Stimulated activated CD4-positive, alpha-beta T cell treated with anti-CD3 and anti-CD28 coated beads, TNF-alpha, amount 100 ng/mL, for 24 hours (primary cell): ENCODE measurements at regions not wholly inside any gene's neighbourhood (a gene's known extent, or its start where the extent isn't known, plus 50 kb on each side); places are given as distances from the start of the nearest gene placed in this dataset.

Experiments
- DNase-seq, 3 experiments: peaks; one replicate each; pipeline ENCODE4 v3.0.0-alpha.2; 2020; ENCODE audit warnings: low read depth in 3 of 3

- no peak for DNase-seq
Measured at GRCh38 chr3:160130071-160130470, 95.2 kb upstream of the C3orf80 start.

- DNase-seq = no peak
Measured at GRCh38 chr3:160130950-160131349, 94.3 kb upstream of the C3orf80 start.

- no peak for DNase-seq
Measured at GRCh38 chr3:160132226-160132625, 93.0 kb upstream of the C3orf80 start.

- no peak for DNase-seq
Measured at GRCh38 chr3:160133757-160134156, 91.5 kb upstream of the C3orf80 start.

GRCh38 chr3:160134454-160134853 is 90.8 kb upstream of the C3orf80 start:
- no peak for DNase-seq

- DNase-seq = no peak
Measured at GRCh38 chr3:160134964-160135363, 90.3 kb upstream of the C3orf80 start.

GRCh38 chr3:160135851-160136250 is 89.4 kb upstream of the C3orf80 start:
- DNase-seq = no peak

- DNase-seq = no peak
Measured at GRCh38 chr3:160136421-160136820, 88.8 kb upstream of the C3orf80 start.

- DNase-seq = no peak
Measured at GRCh38 chr3:160139291-160139690, 85.9 kb upstream of the C3orf80 start.

GRCh38 chr3:160140756-160141155 is 84.5 kb upstream of the C3orf80 start:
- DNase-seq = peak in 1 of 3 experiments; percentile 4

- DNase-seq = no peak
Measured at GRCh38 chr3:160141485-160142185, 83.6 kb upstream of the C3orf80 start.

- DNase-seq = no peak
Measured at GRCh38 chr3:160143482-160143881, 81.7 kb upstream of the C3orf80 start.

- DNase-seq = no peak
Measured at GRCh38 chr3:160150066-160150465, 75.2 kb upstream of the C3orf80 start.

- DNase-seq = no peak
Measured at GRCh38 chr3:160150525-160150924, 74.7 kb upstream of the C3orf80 start.

GRCh38 chr3:160152638-160153037 is 72.6 kb upstream of the C3orf80 start:
- DNase-seq = no peak

GRCh38 chr3:160154033-160154432 is 71.2 kb upstream of the C3orf80 start:
- no peak for DNase-seq

GRCh38 chr3:160154596-160154995 is 70.6 kb upstream of the C3orf80 start:
- DNase-seq = no peak

GRCh38 chr3:160157321-160157720 is 67.9 kb upstream of the C3orf80 start:
- no peak for DNase-seq

- no peak for DNase-seq
Measured at GRCh38 chr3:160159341-160159740, 65.9 kb upstream of the C3orf80 start.

GRCh38 chr3:160159806-160160205 is 65.4 kb upstream of the C3orf80 start:
- no peak for DNase-seq

GRCh38 chr3:160161921-160162320 is 63.3 kb upstream of the C3orf80 start:
- DNase-seq = no peak

GRCh38 chr3:160162440-160162839 is 62.8 kb upstream of the C3orf80 start:
- DNase-seq = no peak

GRCh38 chr3:160163229-160163878 is 61.9 kb upstream of the C3orf80 start:
- no peak for DNase-seq

- no peak for DNase-seq
Measured at GRCh38 chr3:160168246-160168645, 57.0 kb upstream of the C3orf80 start.
